ENCODE measurements at regions not wholly inside any gene's neighbourhood (a gene's known extent, or its start where the extent isn't known, plus 50 kb on each side); places are given as distances from the start of the nearest gene placed in this dataset.

DNA sequence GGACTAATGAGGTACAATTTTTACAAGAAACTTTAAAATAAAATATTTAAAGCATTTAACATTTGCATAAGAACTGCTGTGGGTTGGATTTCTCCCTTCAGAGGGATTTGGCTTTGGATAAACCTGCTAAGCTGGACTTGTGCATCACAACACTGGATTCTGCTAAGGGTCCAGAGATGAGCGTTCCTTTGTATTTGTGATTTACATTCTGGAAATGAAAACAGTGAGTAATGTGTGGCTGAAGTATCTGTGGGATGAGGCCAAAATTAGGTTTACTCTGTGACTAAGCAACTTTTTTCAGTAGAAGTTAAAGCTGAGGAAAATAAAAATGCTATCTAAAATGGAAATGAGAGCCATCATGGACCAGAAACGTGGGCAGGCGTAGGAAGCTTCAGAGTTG is 494.3 kb downstream of the EPM2A start:
- ChIA-PET POLR2A (no interaction called here), CTCF (no interaction called here)
- no peaks in the 10 kb centered on the region for H3K9me3 Mint-ChIP-seq
- H3K4me1 Mint-ChIP-seq, result no peaks in the 10 kb centered on the region
- intact Hi-C loops (cut with micrococcal nuclease), result no loop called here
- no peaks in the 10 kb centered on the region for H3K36me3 Mint-ChIP-seq (ENCODE audit: low read depth)
- H3K27me3 Mint-ChIP-seq, result peaks cover 4% of the 10 kb centered on the region
- ATAC-seq (ENCODE audit: low read depth) (no peak), DNase-seq (no peak)
- no peak overlapping the region for H3K4me3 Mint-ChIP-seq
- no peak for TF ChIP-seq CTCF (IDR thresholded peaks at IDR 0.05)
- H3K27ac Mint-ChIP-seq, result no peak overlapping the region

- TF ChIP-seq CTCF (IDR thresholded peaks at IDR 0.05), result no peak
- H3K27ac Mint-ChIP-seq, result no peak overlapping the region
- intact Hi-C loops (cut with micrococcal nuclease), result no loop called here
- H3K4me1 Mint-ChIP-seq, result no peaks in the 10 kb centered on the region
- ATAC-seq (ENCODE audit: low read depth), result no peak
- no peak for DNase-seq
- H3K36me3 Mint-ChIP-seq (ENCODE audit: low read depth), result no peaks in the 10 kb centered on the region
- CTCF ChIA-PET, result no interaction called here
- POLR2A ChIA-PET, result no interaction called here
- H3K4me3 Mint-ChIP-seq, result no peak overlapping the region
- no peaks in the 10 kb centered on the region for H3K9me3 Mint-ChIP-seq
- H3K27me3 Mint-ChIP-seq, result peaks cover 4% of the 10 kb centered on the region
These were observed 493.6 kb downstream of the EPM2A start for GRCh38 chr6:145241721-145242120.

DNA sequence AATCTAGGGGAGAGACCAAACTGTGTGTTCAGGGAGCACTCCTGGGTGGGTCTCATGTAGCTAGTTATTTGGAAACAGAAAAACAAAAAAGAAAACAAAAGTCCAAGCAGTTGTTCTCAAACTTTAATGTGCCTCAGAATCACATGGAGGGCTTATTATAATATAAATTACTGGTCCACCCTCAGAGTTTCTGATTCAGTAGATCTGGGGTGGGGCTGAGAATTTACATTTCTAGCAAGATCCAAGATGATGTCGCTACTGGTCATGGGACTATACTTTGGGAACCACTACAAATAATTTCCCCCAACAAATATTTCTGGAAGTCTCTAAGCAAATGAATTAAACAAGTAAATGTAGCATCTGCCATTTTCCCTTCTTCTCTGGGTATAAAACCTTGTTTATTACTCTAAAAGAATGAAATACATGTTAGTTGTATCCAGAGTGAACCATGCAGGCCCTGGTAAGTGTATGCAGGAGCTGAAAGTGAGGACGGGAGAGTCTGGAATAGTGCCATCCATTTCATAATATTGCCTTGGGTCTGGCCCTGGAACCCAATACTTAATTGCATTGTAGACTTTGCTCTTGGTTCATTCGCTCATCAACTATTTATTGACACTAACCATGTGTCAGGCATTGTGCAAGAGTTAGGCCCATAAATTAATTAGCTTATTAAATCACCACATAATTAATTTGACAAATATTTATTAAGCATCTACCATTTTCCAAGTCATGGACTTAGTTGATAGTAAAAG is 490.8 kb downstream of the EPM2A start:
- CTCF ChIA-PET, result no interaction called here
- H3K4me3 Mint-ChIP-seq, result no peak overlapping the region
- H3K4me1 Mint-ChIP-seq, result no peaks in the 10 kb centered on the region
- POLR2A ChIA-PET, result no interaction called here
- peaks cover 2% of the 10 kb centered on the region for H3K9me3 Mint-ChIP-seq
- H3K27ac Mint-ChIP-seq, result no peak overlapping the region
- H3K27me3 Mint-ChIP-seq, result peaks cover 6% of the 10 kb centered on the region
- ATAC-seq (ENCODE audit: low read depth), result no peak
- DNase-seq, result no peak
- no peak for TF ChIP-seq CTCF (IDR thresholded peaks at IDR 0.05)
- intact Hi-C loops (cut with micrococcal nuclease), result no loop called here
- H3K36me3 Mint-ChIP-seq (ENCODE audit: low read depth), result no peaks in the 10 kb centered on the region

GRCh38 chr6:145245119-145245518 is 490.2 kb downstream of the EPM2A start:
- H3K27me3 Mint-ChIP-seq, result peaks cover 6% of the 10 kb centered on the region
- TF ChIP-seq CTCF (IDR thresholded peaks at IDR 0.05), result no peak
- ChIA-PET POLR2A (no interaction called here), CTCF (no interaction called here)
- no peaks in the 10 kb centered on the region for H3K4me1 Mint-ChIP-seq
- ATAC-seq (ENCODE audit: low read depth) (no peak), DNase-seq (no peak)
- H3K36me3 Mint-ChIP-seq (ENCODE audit: low read depth), result no peaks in the 10 kb centered on the region
- H3K9me3 Mint-ChIP-seq, result peaks cover 2% of the 10 kb centered on the region
- H3K27ac Mint-ChIP-seq, result no peak overlapping the region
- intact Hi-C loops (cut with micrococcal nuclease), result no loop called here
- H3K4me3 Mint-ChIP-seq, result no peak overlapping the region

GRCh38 chr6:145247692-145248419 is 487.5 kb downstream of the EPM2A start:
- DNase-seq, result no peak
- POLR2A ChIA-PET, result no interaction called here
- no peaks in the 10 kb centered on the region for H3K4me1 Mint-ChIP-seq
- no peak for ATAC-seq (ENCODE audit: low read depth)
- peaks cover 2% of the 10 kb centered on the region for H3K27me3 Mint-ChIP-seq
- CTCF ChIA-PET, result no interaction called here
- no peaks in the 10 kb centered on the region for H3K36me3 Mint-ChIP-seq (ENCODE audit: low read depth)
- no peak overlapping the region for H3K4me3 Mint-ChIP-seq
- intact Hi-C loops (cut with micrococcal nuclease), result no loop called here
- no peak for TF ChIP-seq CTCF (IDR thresholded peaks at IDR 0.05)
- no peak overlapping the region for H3K27ac Mint-ChIP-seq
- H3K9me3 Mint-ChIP-seq, result peaks cover 2% of the 10 kb centered on the region
